ENCODE measurements at regions not wholly inside any gene's neighbourhood (a gene's known extent, or its start where the extent isn't known, plus 50 kb on each side); places are given as distances from the start of the nearest gene placed in this dataset.

GRCh38 chr11:115017529-115017928, 339.2 kb downstream of the NXPE2 start:
- peaks cover 1% of the 10 kb centered on the region; the same call in 1 of the 2 replicates for H3K27me3 Mint-ChIP-seq (ENCODE audit: insufficient read depth)
- no peak overlapping the region for H3K4me3 Mint-ChIP-seq
- TF ChIP-seq CTCF (IDR thresholded peaks at IDR 0.05), result no peak
- no peaks in the 10 kb centered on the region for H3K4me1 Mint-ChIP-seq (ENCODE audit: low read depth)
- H3K36me3 Mint-ChIP-seq (ENCODE audit: low read depth), result no peaks in the 10 kb centered on the region; the same call in 1 of the 2 replicates
- peaks cover 39% of the 10 kb centered on the region for H3K9me3 Mint-ChIP-seq
- H3K27ac Mint-ChIP-seq, result no peak overlapping the region
- no peak for DNase-seq

GRCh38 chr11:115030166-115030565, 351.8 kb downstream of the NXPE2 start:
- Mint-ChIP-seq H3K36me3 (ENCODE audit: low read depth) (no peaks in the 10 kb centered on the region), H3K4me3 (no peak overlapping the region), H3K27me3 (ENCODE audit: insufficient read depth) (peaks cover 2% of the 10 kb centered on the region; the same call in 1 of the 2 replicates), H3K9me3 (peaks cover 33% of the 10 kb centered on the region), H3K27ac (no peak overlapping the region), H3K4me1 (ENCODE audit: low read depth) (no peaks in the 10 kb centered on the region)
- no peak for DNase-seq
- TF ChIP-seq CTCF (IDR thresholded peaks at IDR 0.05), result no peak

- no peak for DNase-seq
- no peak overlapping the region for H3K27ac Mint-ChIP-seq
- no peaks in the 10 kb centered on the region for H3K36me3 Mint-ChIP-seq (ENCODE audit: low read depth)
- H3K4me1 Mint-ChIP-seq (ENCODE audit: low read depth), result no peaks in the 10 kb centered on the region
- peaks cover 46% of the 10 kb centered on the region for H3K9me3 Mint-ChIP-seq
- no peak for TF ChIP-seq CTCF (IDR thresholded peaks at IDR 0.05)
- peaks cover 4% of the 10 kb centered on the region for H3K27me3 Mint-ChIP-seq (ENCODE audit: insufficient read depth)
- H3K4me3 Mint-ChIP-seq, result no peak overlapping the region
Measured at GRCh38 chr11:115036406-115037180, 358.3 kb downstream of the NXPE2 start.

- Mint-ChIP-seq H3K27ac (no peak overlapping the region), H3K4me3 (no peak overlapping the region), H3K27me3 (ENCODE audit: insufficient read depth) (peaks cover under 1% of the 10 kb centered on the region; the same call in 1 of the 2 replicates), H3K4me1 (ENCODE audit: low read depth) (no peaks in the 10 kb centered on the region), H3K9me3 (peaks cover 62% of the 10 kb centered on the region), H3K36me3 (ENCODE audit: low read depth) (no peaks in the 10 kb centered on the region)
- TF ChIP-seq CTCF (IDR thresholded peaks at IDR 0.05), result no peak
- no peak for DNase-seq
Measured at GRCh38 chr11:115042002-115042401, 363.7 kb downstream of the NXPE2 start.

- no peaks in the 10 kb centered on the region; the same call in 1 of the 2 replicates for H3K27me3 Mint-ChIP-seq (ENCODE audit: insufficient read depth)
- no peak for TF ChIP-seq CTCF (IDR thresholded peaks at IDR 0.05)
- no peak for DNase-seq
- peaks cover 68% of the 10 kb centered on the region for H3K9me3 Mint-ChIP-seq
- no peak overlapping the region for H3K27ac Mint-ChIP-seq
- H3K36me3 Mint-ChIP-seq (ENCODE audit: low read depth), result no peaks in the 10 kb centered on the region
- H3K4me1 Mint-ChIP-seq (ENCODE audit: low read depth), result no peaks in the 10 kb centered on the region
- no peak overlapping the region for H3K4me3 Mint-ChIP-seq
Measured at GRCh38 chr11:115047631-115048030, 369.3 kb downstream of the NXPE2 start.

Data from HFFc6 (cell line).